ENCODE measurements at regions not wholly inside any gene's neighbourhood (a gene's known extent, or its start where the extent isn't known, plus 50 kb on each side); places are given as distances from the start of the nearest gene placed in this dataset.
"Not testable (repeated sequence)": the region's sequence is repeated elsewhere in the genome, so short reads cannot be mapped to it uniquely, and the experiment has no call there.

DNA sequence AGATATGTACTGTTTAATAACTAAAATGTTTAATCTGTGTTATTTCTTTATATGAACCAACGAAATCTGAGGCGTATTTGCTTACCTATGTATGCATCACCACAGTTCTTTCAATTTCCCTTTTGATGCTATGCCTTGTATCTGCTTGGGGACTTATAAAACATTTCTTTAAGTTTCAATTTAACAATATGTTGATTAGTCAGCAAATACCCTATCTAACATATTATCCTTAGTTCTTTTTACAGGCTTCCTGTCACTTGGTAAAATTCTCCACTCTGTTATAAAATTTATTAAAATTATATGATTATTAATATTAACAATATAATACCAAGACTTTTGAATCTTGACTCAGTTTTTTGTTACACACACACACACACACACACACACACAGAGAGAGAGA, 174.3 kb downstream of the CPS1 start:
- DNase-seq (ENCODE audit: low read depth) = no peak
- TF ChIP-seq, protein P1, sequence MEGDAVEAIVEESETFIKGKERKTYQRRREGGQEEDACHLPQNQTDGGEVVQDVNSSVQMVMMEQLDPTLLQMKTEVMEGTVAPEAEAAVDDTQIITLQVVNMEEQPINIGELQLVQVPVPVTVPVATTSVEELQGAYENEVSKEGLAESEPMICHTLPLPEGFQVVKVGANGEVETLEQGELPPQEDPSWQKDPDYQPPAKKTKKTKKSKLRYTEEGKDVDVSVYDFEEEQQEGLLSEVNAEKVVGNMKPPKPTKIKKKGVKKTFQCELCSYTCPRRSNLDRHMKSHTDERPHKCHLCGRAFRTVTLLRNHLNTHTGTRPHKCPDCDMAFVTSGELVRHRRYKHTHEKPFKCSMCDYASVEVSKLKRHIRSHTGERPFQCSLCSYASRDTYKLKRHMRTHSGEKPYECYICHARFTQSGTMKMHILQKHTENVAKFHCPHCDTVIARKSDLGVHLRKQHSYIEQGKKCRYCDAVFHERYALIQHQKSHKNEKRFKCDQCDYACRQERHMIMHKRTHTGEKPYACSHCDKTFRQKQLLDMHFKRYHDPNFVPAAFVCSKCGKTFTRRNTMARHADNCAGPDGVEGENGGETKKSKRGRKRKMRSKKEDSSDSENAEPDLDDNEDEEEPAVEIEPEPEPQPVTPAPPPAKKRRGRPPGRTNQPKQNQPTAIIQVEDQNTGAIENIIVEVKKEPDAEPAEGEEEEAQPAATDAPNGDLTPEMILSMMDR (conservative IDR thresholded peaks at IDR 0.05; ENCODE audit: low read depth, low read length) = no peak
- H3K4me3 ChIP-seq (ENCODE audit: low read depth, low read length) = no peak overlapping the region

- H3K4me3 ChIP-seq (ENCODE audit: low read depth, low read length) = not testable (repeated sequence)
Observed at GRCh38 chr2:210746826-210747225, 190.4 kb downstream of the CPS1 start.

DNA sequence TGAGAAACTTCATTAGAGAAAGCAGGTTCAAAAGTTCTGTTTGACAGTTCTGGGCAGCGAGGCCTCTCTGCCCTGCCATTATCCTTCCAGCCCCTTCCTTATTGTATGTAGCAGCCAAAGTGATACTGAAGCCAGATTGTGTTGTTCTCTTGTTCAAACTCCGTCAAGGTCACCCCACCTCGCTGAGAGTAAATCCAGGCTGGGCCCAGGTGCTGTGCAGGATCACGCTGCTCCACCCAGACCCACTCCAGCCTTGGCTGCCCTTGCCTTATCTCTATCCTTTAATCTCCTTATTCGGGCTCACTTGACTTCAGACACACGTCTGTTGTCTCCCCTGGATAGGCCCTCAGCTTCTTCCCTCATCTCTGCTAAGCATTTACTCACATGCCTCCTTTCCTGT, 196.1 kb downstream of the CPS1 start:
- DNase-seq (ENCODE audit: low read depth) = no peak
- no peak overlapping the region for H3K4me3 ChIP-seq (ENCODE audit: low read depth, low read length)
- TF ChIP-seq, protein P1 (conservative IDR thresholded peaks at IDR 0.05; ENCODE audit: low read depth, low read length) = no peak

More at GRCh38 chr2:210746826-210747225, 190.4 kb downstream of the CPS1 start:
- DNase-seq (ENCODE audit: low read depth) = not testable (repeated sequence)

- DNase-seq (ENCODE audit: low read depth) = no peak
- TF ChIP-seq, protein P1 (conservative IDR thresholded peaks at IDR 0.05; ENCODE audit: low read depth, low read length) = no peak
- no peak overlapping the region for H3K4me3 ChIP-seq (ENCODE audit: low read depth, low read length)
Observed at GRCh38 chr2:210753386-210753785, 197.0 kb downstream of the CPS1 start.

DNA sequence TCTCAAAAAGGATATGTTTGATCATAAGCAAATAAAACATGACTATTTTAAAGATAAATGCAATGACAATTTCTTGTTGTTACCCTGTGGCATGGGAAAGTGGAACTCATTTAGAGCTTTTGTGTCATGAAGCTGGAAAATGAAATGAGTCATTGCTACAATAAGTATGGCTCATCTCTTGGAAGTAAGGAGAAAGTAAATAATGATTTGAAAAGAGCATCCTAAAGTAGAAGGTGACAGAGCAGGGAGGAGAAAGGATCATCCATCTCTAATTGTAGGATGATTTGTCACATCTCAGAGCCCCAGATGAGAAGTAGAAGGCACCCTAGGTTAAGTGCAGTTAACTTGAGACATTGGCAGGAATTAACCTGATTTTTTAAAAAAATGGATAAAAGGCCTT, 200.5 kb downstream of the CPS1 start:
- TF ChIP-seq, protein P1 (conservative IDR thresholded peaks at IDR 0.05; ENCODE audit: low read depth, low read length) = no peak
- no peak overlapping the region for H3K4me3 ChIP-seq (ENCODE audit: low read depth, low read length)
- no peak for DNase-seq (ENCODE audit: low read depth)

- no peak overlapping the region for H3K4me3 ChIP-seq (ENCODE audit: low read depth, low read length)
- no peak for DNase-seq (ENCODE audit: low read depth)
- TF ChIP-seq, protein P1 (conservative IDR thresholded peaks at IDR 0.05; ENCODE audit: low read depth, low read length) = no peak
Observed at GRCh38 chr2:210762604-210763588, 206.5 kb downstream of the CPS1 start.

- no peak for DNase-seq (ENCODE audit: low read depth)
- no peak overlapping the region for H3K4me3 ChIP-seq (ENCODE audit: low read depth, low read length)
- TF ChIP-seq, protein P1 (conservative IDR thresholded peaks at IDR 0.05; ENCODE audit: low read depth, low read length) = no peak
Observed at GRCh38 chr2:210768329-210768910, 212.0 kb downstream of the CPS1 start.
